C1 segment of cervical spinal cord (tissue), 14 donors: ENCODE measurements at regions not wholly inside any gene's neighbourhood (a gene's known extent, or its start where the extent isn't known, plus 50 kb on each side); places are given as distances from the start of the nearest gene placed in this dataset.
"Not testable (repeated sequence)": the region's sequence is repeated elsewhere in the genome, so short reads cannot be mapped to it uniquely, and the experiment has no call there.

Source experiments
- DNase-seq, 14 donors: peaks; one replicate each; lab custom pipeline; 2025; lab: John Stamatoyannopoulos, UW

- DNase-seq = no peak
Measured at GRCh38 chr4:171348090-171348489, 465.1 kb upstream of the GALNTL6 start.

- peak in 1 of 14 donors; percentile 82 for DNase-seq
Measured at GRCh38 chr4:171342646-171343045, 470.6 kb upstream of the GALNTL6 start.

- DNase-seq = no peak
Measured at GRCh38 chr4:171340258-171340657, 472.9 kb upstream of the GALNTL6 start.

- DNase-seq = no peak
Measured at GRCh38 chr4:171334549-171334948, 478.7 kb upstream of the GALNTL6 start.

GRCh38 chr4:171308661-171309060 is 504.5 kb upstream of the GALNTL6 start:
- no peak for DNase-seq

- not testable (repeated sequence) for DNase-seq
Measured at GRCh38 chr4:171298048-171298718, 515.0 kb upstream of the GALNTL6 start.

- no peak for DNase-seq
Measured at GRCh38 chr4:171288816-171289432, 524.3 kb upstream of the GALNTL6 start.

- DNase-seq = no peak
Measured at GRCh38 chr4:171281359-171281758, 531.8 kb upstream of the GALNTL6 start.

GRCh38 chr4:171279131-171279530 is 534.1 kb upstream of the GALNTL6 start:
- no peak for DNase-seq

- DNase-seq = no peak
Measured at GRCh38 chr4:171266671-171267070, 546.5 kb upstream of the GALNTL6 start.

GRCh38 chr4:171265190-171265818 is 547.9 kb upstream of the GALNTL6 start:
- no peak for DNase-seq

GRCh38 chr4:171256223-171256622 is 557.0 kb upstream of the GALNTL6 start:
- no peak for DNase-seq

GRCh38 chr4:171246948-171247347 is 566.3 kb upstream of the GALNTL6 start:
- no peak for DNase-seq

GRCh38 chr4:171242831-171243230 is 570.4 kb upstream of the GALNTL6 start:
- DNase-seq = no peak

- DNase-seq = no peak
Measured at GRCh38 chr4:171239196-171239595, 574.0 kb upstream of the GALNTL6 start.

- DNase-seq = no peak
Measured at GRCh38 chr4:171235521-171235920, 577.7 kb upstream of the GALNTL6 start.

GRCh38 chr4:171229354-171229753 is 583.9 kb upstream of the GALNTL6 start:
- DNase-seq = not testable (repeated sequence)

- DNase-seq = no peak
Measured at GRCh38 chr4:171221181-171221580, 592.0 kb upstream of the GALNTL6 start.

- DNase-seq = no peak
Measured at GRCh38 chr4:171203425-171203824, 609.8 kb upstream of the GALNTL6 start.

GRCh38 chr4:171202908-171203307 is 610.3 kb upstream of the GALNTL6 start:
- no peak for DNase-seq

- DNase-seq = no peak
Measured at GRCh38 chr4:171186700-171187099, 626.5 kb upstream of the GALNTL6 start.

GRCh38 chr4:171181090-171181489 is 632.1 kb upstream of the GALNTL6 start:
- no peak for DNase-seq

- no peak for DNase-seq
Measured at GRCh38 chr4:171170671-171171070, 642.5 kb upstream of the GALNTL6 start.
